Neural progenitor cell (in vitro differentiated cells): ENCODE measurements at regions not wholly inside any gene's neighbourhood (a gene's known extent, or its start where the extent isn't known, plus 50 kb on each side); places are given as distances from the start of the nearest gene placed in this dataset.

Source experiments
- DNase-seq: peaks from one replicate; pipeline ENCODE4 v3.0.0-alpha.2; 2016; ENCODE audit warnings: low spot score
- H2AFZ ChIP-seq: fragments of 200-600 bp; sonication (generic); replicated peaks from 2 replicates; pipeline ENCODE4 v1.6.1; 2016; ENCODE audit warnings: antibody characterized with exemption
- H3F3A ChIP-seq: fragments of 200-600 bp; sonication (generic); 2 replicates; pipeline ENCODE4 v1.6.1; 2016; ENCODE audit warnings: antibody characterized with exemption, low read depth
- H3K27ac ChIP-seq: fragments of 200-600 bp; sonication (generic); 2 replicates; pipeline ENCODE4 v1.5.1; 2016; ENCODE audit warnings: mild to moderate bottlenecking
- H3K27me3 ChIP-seq: fragments of 200-600 bp; sonication (generic); 2 replicates; pipeline ENCODE4 v1.6.1; 2016; ENCODE audit warnings: mild to moderate bottlenecking, moderate library complexity
- H3K36me3 ChIP-seq: fragments of 200-600 bp; sonication (generic); 2 replicates; pipeline ENCODE4 v1.5.1; 2016
- H3K4me1 ChIP-seq: fragments of 200-600 bp; sonication (generic); 2 replicates; pipeline ENCODE4 v1.6.1; 2016; ENCODE audit warnings: mixed run types
- H3K4me2 ChIP-seq: fragments of 200-600 bp; sonication (generic); 2 replicates; pipeline ENCODE4 v1.6.1; 2016
- H3K4me3 ChIP-seq: fragments of 200-600 bp; sonication (generic); 2 replicates; pipeline ENCODE4 v1.5.1; 2016
- H3K79me2 ChIP-seq: fragments of 200-600 bp; sonication (generic); 2 replicates; pipeline ENCODE4 v1.6.1; 2016; ENCODE audit warnings: low read depth
- H3K9ac ChIP-seq: fragments of 200-600 bp; sonication (generic); 2 replicates; pipeline ENCODE4 v1.6.1; 2016
- H3K9me3 ChIP-seq: fragments of 200-600 bp; sonication (generic); 2 replicates; pipeline ENCODE4 v1.5.1; 2016; ENCODE audit warnings: low read depth
- H4K20me1 ChIP-seq: fragments of 200-600 bp; sonication (generic); 2 replicates; pipeline ENCODE4 v1.6.1; 2016; ENCODE audit warnings: low read depth
- H3K27ac Mint-ChIP-seq: 3 replicates; pipeline ENCODE4 v1.8.0; 2021; ENCODE audit warnings: mixed read lengths
- H3K27me3 Mint-ChIP-seq: 2 replicates; pipeline ENCODE4 v1.8.0; 2022; ENCODE audit warnings: low read depth, mild to moderate bottlenecking, inconsistent platforms, moderate library complexity, mixed read lengths; ENCODE audit not compliant: insufficient read depth
- H3K36me3 Mint-ChIP-seq: 3 replicates; pipeline ENCODE4 v1.8.0; 2021; ENCODE audit warnings: mixed read lengths
- H3K4me1 Mint-ChIP-seq: 3 replicates; pipeline ENCODE4 v1.8.0; 2021; ENCODE audit warnings: mixed read lengths
- H3K4me3 Mint-ChIP-seq: 3 replicates; pipeline ENCODE4 v1.8.0; 2021; ENCODE audit warnings: mild to moderate bottlenecking, moderate library complexity, mixed read lengths
- H3K9me3 Mint-ChIP-seq: 3 replicates; pipeline ENCODE4 v1.8.0; 2020; ENCODE audit warnings: mixed read lengths
- CTCF ChIP-seq: fragments of 200-600 bp; sonication (generic); IDR thresholded peaks from 2 replicates; pipeline ENCODE4 v1.5.1; 2017; ENCODE audit warnings: antibody characterized with exemption, mild to moderate bottlenecking
- EZH2 ChIP-seq: fragments of 200-600 bp; sonication (generic); IDR thresholded peaks from 2 replicates; pipeline ENCODE4 v1.6.1; 2017; ENCODE audit warnings: antibody characterized with exemption, mild to moderate bottlenecking, moderate library complexity
- EZH2phosphoT487 ChIP-seq: fragments of 200-600 bp; sonication (generic); IDR thresholded peaks from 2 replicates; pipeline ENCODE4 v1.6.1; 2017; ENCODE audit warnings: antibody characterized with exemption

- H3K4me3 Mint-ChIP-seq: no peak overlapping the region
- H3K27me3 Mint-ChIP-seq: no peaks in the 10 kb centered on the region
- no peak overlapping the region for H3K27ac Mint-ChIP-seq
- Histone ChIP-seq H3F3A (no peaks in the 10 kb centered on the region), H2AFZ (no peak overlapping the region), H3K79me2 (no peaks in the 10 kb centered on the region), H3K36me3 (no peaks in the 10 kb centered on the region), H3K4me3 (no peak overlapping the region), H3K9ac (no peak overlapping the region), H3K27ac (no peak overlapping the region), H3K4me1 (no peaks in the 10 kb centered on the region), H4K20me1 (no peaks in the 10 kb centered on the region), H3K27me3 (no peaks in the 10 kb centered on the region), H3K9me3 (no peaks in the 10 kb centered on the region), H3K4me2 (no peak overlapping the region)
- H3K4me1 Mint-ChIP-seq: peaks cover 4% of the 10 kb centered on the region
- DNase-seq: no peak
- TF ChIP-seq CTCF: no peak
- no peak for TF ChIP-seq EZH2
- no peaks in the 10 kb centered on the region for H3K36me3 Mint-ChIP-seq
- H3K9me3 Mint-ChIP-seq: no peaks in the 10 kb centered on the region
Measured at GRCh38 chr3:110318108-110318507, 753.5 kb upstream of the NECTIN3 start.

- Histone ChIP-seq H3K4me3 (no peak overlapping the region), H3K27ac (no peak overlapping the region), H3K27me3 (no peaks in the 10 kb centered on the region), H3K4me1 (no peaks in the 10 kb centered on the region), H3K36me3 (no peaks in the 10 kb centered on the region), H3K79me2 (no peaks in the 10 kb centered on the region), H3K4me2 (no peak overlapping the region), H3F3A (no peaks in the 10 kb centered on the region), H4K20me1 (no peaks in the 10 kb centered on the region), H3K9ac (no peak overlapping the region), H3K9me3 (no peaks in the 10 kb centered on the region), H2AFZ (no peak overlapping the region)
- TF ChIP-seq CTCF (no peak), EZH2phosphoT487 (no peak), EZH2 (no peak)
- H3K4me3 Mint-ChIP-seq: no peak overlapping the region
- H3K4me1 Mint-ChIP-seq: peaks cover 17% of the 10 kb centered on the region
- no peak overlapping the region for H3K27ac Mint-ChIP-seq
- no peaks in the 10 kb centered on the region for H3K36me3 Mint-ChIP-seq
- peaks cover 5% of the 10 kb centered on the region for H3K9me3 Mint-ChIP-seq
- no peak for DNase-seq
- no peaks in the 10 kb centered on the region for H3K27me3 Mint-ChIP-seq
Measured at GRCh38 chr3:110323349-110323748, 748.3 kb upstream of the NECTIN3 start.

- Histone ChIP-seq H2AFZ (no peak overlapping the region), H3F3A (no peaks in the 10 kb centered on the region), H4K20me1 (no peaks in the 10 kb centered on the region), H3K27me3 (no peaks in the 10 kb centered on the region), H3K79me2 (no peaks in the 10 kb centered on the region), H3K36me3 (no peaks in the 10 kb centered on the region), H3K4me2 (no peak overlapping the region), H3K4me1 (no peaks in the 10 kb centered on the region), H3K9me3 (no peaks in the 10 kb centered on the region), H3K4me3 (no peak overlapping the region), H3K9ac (no peak overlapping the region), H3K27ac (no peak overlapping the region)
- DNase-seq: no peak
- Mint-ChIP-seq H3K9me3 (peaks cover 11% of the 10 kb centered on the region), H3K36me3 (no peaks in the 10 kb centered on the region), H3K4me3 (no peak overlapping the region), H3K4me1 (peaks cover 17% of the 10 kb centered on the region), H3K27me3 (no peaks in the 10 kb centered on the region), H3K27ac (peak overlapping the region; percentile 42)
- TF ChIP-seq EZH2 (no peak), CTCF (no peak), EZH2phosphoT487 (no peak)
Measured at GRCh38 chr3:110324171-110324705, 747.4 kb upstream of the NECTIN3 start.
